Transverse colon (tissue), 4 donors: ENCODE measurements at regions not wholly inside any gene's neighbourhood (a gene's known extent, or its start where the extent isn't known, plus 50 kb on each side); places are given as distances from the start of the nearest gene placed in this dataset.

Experiments used
- DNase-seq: peaks from one replicate; pipeline ENCODE4 v3.0.0-alpha.2; 2019
- H3K27ac ChIP-seq, 4 donors: fragments of 200-600 bp; sonication (generic); 2 replicates each; pipeline ENCODE4 v1.5.1; 2016 to 2018; ENCODE audit warnings: inconsistent platforms in 4 of 4
- H3K27me3 ChIP-seq: fragments of 200-600 bp; sonication (generic); 2 replicates; pipeline ENCODE4 v1.5.1; 2017; ENCODE audit warnings: inconsistent platforms
- H3K36me3 ChIP-seq, 4 donors: fragments of 200-600 bp; sonication (generic); 2 replicates each; pipeline ENCODE4 v1.5.1; 2017 to 2019; ENCODE audit warnings: inconsistent platforms in 4 of 4
- H3K4me1 ChIP-seq, 4 donors: fragments of 200-600 bp; sonication (generic); 2 replicates each; pipeline ENCODE4 v1.5.1; 2017 to 2020; ENCODE audit warnings: inconsistent platforms in 4 of 4
- H3K4me3 ChIP-seq, 4 donors: fragments of 200-600 bp; sonication (generic); 1 replicate in 1 of 4; 2 replicates in 3 of 4; pipeline versions ENCODE4 v1.5.1 to v1.6.1; 2017 to 2019; ENCODE audit warnings: inconsistent platforms in 4 of 4
- H3K9me3 ChIP-seq, 2 donors: fragments of 200-600 bp; sonication (generic); 2 replicates each; pipeline ENCODE4 v1.5.1; 2017 to 2019; ENCODE audit warnings: inconsistent platforms in 2 of 2
- CTCF ChIP-seq, 5 experiments: fragments of 200-600 bp in 3 of 5; fragments of 450-650 bp in 2 of 5; sonication (generic) in 3 of 5; IDR thresholded peaks; 1 replicate in 2 of 5; 2 replicates in 3 of 5; pipeline ENCODE4 v1.5.1; 2016 to 2017; ENCODE audit warnings: antibody characterized with exemption in 5 of 5, inconsistent platforms in 3 of 5, mild to moderate bottlenecking in 2 of 5, moderate library complexity in 1 of 5
- EP300 ChIP-seq: sonication (generic); formaldehyde crosslinking; IDR thresholded peaks from one replicate; pipeline ENCODE4 v1.6.1; 2017; ENCODE audit warnings: antibody characterized with exemption, low read depth
- POLR2A ChIP-seq: fragments of 450-650 bp; IDR thresholded peaks from one replicate; pipeline ENCODE4 v1.6.1; 2016; ENCODE audit warnings: antibody characterized with exemption, mild to moderate bottlenecking, moderate library complexity
- POLR2AphosphoS5 ChIP-seq, 3 donors: sonication (generic); formaldehyde crosslinking; IDR thresholded peaks; one replicate each; pipeline ENCODE4 v1.6.1; 2016; ENCODE audit warnings: antibody characterized with exemption in 3 of 3
- WGBS, 2 donors: methylation state at CpG; one replicate each; pipeline ENCODE4 v1.1.5; 2018; ENCODE audit warnings: low coverage in 1 of 2; 5-methylcytosine and 5-hydroxymethylcytosine counted together
- in situ Hi-C, 4 donors: fragments of 200-750 bp; cut with MboI; loops; one replicate each; pipeline versions ENCODE4 v1.15.0 to v1.15.1; 2017; ENCODE audit warnings: low sequenced_read_pairs in 3 of 4, low pct_ligation_motif_present in 1 of 4, low pct_unique_long_range_greater_than_20kb in 1 of 4
- intact Hi-C: fragments of 100-400 bp; cut with DNase I; formaldehyde crosslinking; loops from one replicate; pipeline ENCODE4 v1.15.1; 2023; ENCODE audit warnings: low total_unique reads

DNA sequence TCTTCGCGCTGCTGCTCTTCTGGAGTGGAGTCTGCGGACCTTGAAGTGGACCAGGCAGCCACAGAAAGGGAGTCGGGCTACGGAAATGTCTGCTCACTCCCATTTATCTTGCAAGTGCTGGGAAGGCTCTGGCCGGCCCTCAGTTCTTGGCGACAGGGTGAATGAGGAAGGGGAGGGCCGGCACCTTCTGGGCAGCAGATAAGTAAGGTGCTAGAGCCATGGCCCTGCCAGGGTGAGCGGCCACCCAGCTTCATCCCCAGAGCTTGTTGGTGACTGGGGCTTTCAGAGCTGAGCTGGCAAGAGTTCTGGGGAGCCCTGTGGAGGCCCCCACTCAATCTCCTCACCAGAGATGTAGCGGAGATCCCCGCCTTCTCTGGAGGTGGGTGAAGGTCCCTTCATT lies 103.5 kb downstream of the ASB7 start:
- no peaks in the 10 kb centered on the region for H3K9me3 ChIP-seq
- TF ChIP-seq EP300, result no peak
- no peak for TF ChIP-seq CTCF (IDR thresholded peaks at IDR 0.05)
- TF ChIP-seq POLR2AphosphoS5 (IDR thresholded peaks at IDR 0.05), result no peak
- TF ChIP-seq POLR2A, result no peak
- H3K4me3 ChIP-seq, result no peak overlapping the region
- intact Hi-C loops, result no loop called here
- H3K27ac ChIP-seq, result no peak overlapping the region
- no peak for DNase-seq
- H3K4me1 ChIP-seq, result no peaks in the 10 kb centered on the region
- in situ Hi-C loops, result no loop called here
- 91% methylated on average over 11 of the region's 11 CpGs; no CpG with 5 or more reads in 1 of the 2 donors for WGBS, 2 donors
- no peaks in the 10 kb centered on the region for H3K27me3 ChIP-seq
- H3K36me3 ChIP-seq, result no peaks in the 10 kb centered on the region

DNA sequence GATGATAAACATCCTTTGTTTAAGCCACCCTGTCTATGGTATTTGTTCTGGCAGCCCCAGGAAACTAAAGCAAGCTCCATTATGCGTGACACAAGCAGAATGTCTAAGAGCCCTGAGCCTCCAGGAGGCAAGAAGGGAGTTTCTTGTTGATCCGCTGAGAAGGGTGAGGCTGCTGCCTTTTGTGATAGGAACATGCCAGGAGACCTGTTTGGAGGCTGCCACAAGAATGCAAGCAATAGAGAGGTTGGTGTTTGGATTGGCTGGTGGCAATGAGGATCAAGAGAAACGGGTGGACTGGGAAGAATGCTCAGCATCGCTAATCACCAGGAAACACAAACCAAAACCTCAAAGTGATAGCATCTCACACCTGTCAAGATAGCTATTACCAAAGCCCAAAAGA lies 104.8 kb downstream of the ASB7 start:
- TF ChIP-seq POLR2AphosphoS5 (IDR thresholded peaks at IDR 0.05) (no peak), CTCF (IDR thresholded peaks at IDR 0.05) (no peak), EP300 (no peak), POLR2A (no peak)
- H3K9me3 ChIP-seq, result no peaks in the 10 kb centered on the region
- no peak overlapping the region for H3K4me3 ChIP-seq
- no peaks in the 10 kb centered on the region for H3K27me3 ChIP-seq
- H3K27ac ChIP-seq, result no peak overlapping the region
- peaks cover 0 to 8% (median 0%) of the 10 kb centered on the region in 4 donors for H3K4me1 ChIP-seq
- in situ Hi-C loops, result no loop called here
- intact Hi-C loops, result no loop called here
- DNase-seq, result no peak
- WGBS, 2 donors, result 76% methylated on average over 4 of the region's 4 CpGs; no CpG with 5 or more reads in 1 of the 2 donors
- no peaks in the 10 kb centered on the region for H3K36me3 ChIP-seq

GRCh38 chr15:100708916-100709315 lies 106.5 kb downstream of the ASB7 start:
- H3K27me3 ChIP-seq, result no peaks in the 10 kb centered on the region
- whole genome bisulfite sequencing, 2 donors, result 50 to 83% methylated on average over 2 to 3 of the region's 3 CpGs
- peaks cover 0 to 16% (median 0%) of the 10 kb centered on the region in 4 donors for H3K4me1 ChIP-seq
- in situ Hi-C loops (no loop called here), intact Hi-C loops (no loop called here)
- no peak overlapping the region for H3K27ac ChIP-seq
- no peaks in the 10 kb centered on the region for H3K9me3 ChIP-seq
- H3K36me3 ChIP-seq, result no peaks in the 10 kb centered on the region
- TF ChIP-seq POLR2AphosphoS5 (IDR thresholded peaks at IDR 0.05) (no peak), POLR2A (no peak), EP300 (no peak), CTCF (IDR thresholded peaks at IDR 0.05) (no peak)
- no peak overlapping the region for H3K4me3 ChIP-seq
- DNase-seq, result no peak

DNA sequence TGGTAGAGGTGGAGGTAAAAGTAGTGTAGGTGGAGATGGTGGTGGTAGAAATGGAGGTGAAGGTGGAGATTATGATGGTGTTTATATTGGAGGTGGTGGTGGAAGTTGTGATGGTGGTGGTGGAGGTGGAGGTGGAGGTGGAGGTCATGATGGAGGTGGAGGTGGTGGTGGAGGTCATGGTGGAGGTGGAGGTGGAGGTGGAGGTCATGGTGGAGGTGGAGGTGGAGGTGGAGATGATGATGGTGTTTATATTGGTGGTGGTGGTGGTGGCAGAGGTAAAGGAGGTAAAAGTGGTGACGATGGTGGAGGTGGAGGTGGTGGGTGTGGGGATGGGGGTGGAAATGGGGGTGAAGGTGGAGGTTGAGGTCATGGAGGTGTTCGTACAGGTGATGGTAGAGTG lies 107.8 kb downstream of the ASB7 start:
- H3K4me1 ChIP-seq, result peaks cover 0 to 16% (median 0%) of the 10 kb centered on the region in 4 donors
- no peaks in the 10 kb centered on the region for H3K27me3 ChIP-seq
- DNase-seq, result no peak
- no peaks in the 10 kb centered on the region for H3K9me3 ChIP-seq
- in situ Hi-C loops (no loop called here), intact Hi-C loops (no loop called here)
- WGBS, 2 donors, result 43 to 44% methylated on average over 2 of the region's 2 CpGs
- no peaks in the 10 kb centered on the region for H3K36me3 ChIP-seq
- no peak overlapping the region for H3K27ac ChIP-seq
- no peak overlapping the region for H3K4me3 ChIP-seq
- TF ChIP-seq CTCF (IDR thresholded peaks at IDR 0.05) (no peak), POLR2A (no peak), POLR2AphosphoS5 (IDR thresholded peaks at IDR 0.05) (no peak), EP300 (no peak)
